ENCODE measurements at regions not wholly inside any gene's neighbourhood (a gene's known extent, or its start where the extent isn't known, plus 50 kb on each side); places are given as distances from the start of the nearest gene placed in this dataset.

GRCh38 chr9:78131969-78132700 is 100.5 kb upstream of the GNAQ start:
- DNase-seq: no peak
- Histone ChIP-seq H3K36me3 (replicated peaks; ENCODE audit: insufficient read depth, low read length) (no peaks in the 10 kb centered on the region), H3K79me2 (ENCODE audit: low read length) (no peaks in the 10 kb centered on the region), H3K4me3 (ENCODE audit: low read length) (no peak overlapping the region), H3K9me2 (replicated peaks; ENCODE audit: insufficient read depth, low read length) (no peaks in the 10 kb centered on the region), H3K4me2 (ENCODE audit: low read depth, low read length) (no peak overlapping the region), H3K4me1 (ENCODE audit: low read length) (peaks cover 4% of the 10 kb centered on the region; the same call in 1 of the 2 replicates), H3K9ac (ENCODE audit: low read length) (no peak overlapping the region), H3K27ac (ENCODE audit: low read length) (no peak overlapping the region), H3K27me3 (replicated peaks; ENCODE audit: insufficient read depth, low read length) (no peaks in the 10 kb centered on the region), H2AFZ (ENCODE audit: low read length) (no peak overlapping the region), H3K9me3 (replicated peaks; ENCODE audit: insufficient read depth, low read length) (no peaks in the 10 kb centered on the region), H3F3A (ENCODE audit: insufficient read depth, low read length) (no peaks in the 10 kb centered on the region), H4K20me1 (ENCODE audit: insufficient read depth, low read length) (no peaks in the 10 kb centered on the region)
- TF ChIP-seq EZH2 (optimal IDR thresholded peaks at IDR 0.05; ENCODE audit: low read depth, low read length): no peak
- no peak for TF ChIP-seq EZH2phosphoT487 (IDR thresholded peaks at IDR 0.05; ENCODE audit: low read length)
- no peak for TF ChIP-seq CTCF (IDR thresholded peaks at IDR 0.05; ENCODE audit: low read length)

DNA sequence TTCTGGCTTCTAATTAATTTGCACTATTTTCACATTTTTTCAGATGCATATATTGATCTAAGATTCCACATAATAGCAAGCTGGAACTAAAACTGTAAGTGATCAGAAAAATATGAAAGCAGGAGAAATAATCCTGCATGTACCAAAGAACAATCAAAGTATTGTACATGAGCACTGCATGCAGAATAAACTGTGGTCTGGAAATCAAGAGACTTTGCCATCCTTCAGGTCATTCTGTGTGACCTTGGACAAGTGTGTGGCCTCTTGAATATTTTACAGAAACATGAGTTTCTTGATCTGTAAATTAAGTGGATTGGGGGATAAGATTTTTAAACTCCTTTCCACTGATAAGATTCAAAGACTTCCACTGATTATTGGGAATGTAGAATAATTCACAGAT is 99.2 kb upstream of the GNAQ start:
- no peak overlapping the region for H2AFZ ChIP-seq (ENCODE audit: low read length)
- H3F3A ChIP-seq (ENCODE audit: insufficient read depth, low read length): no peaks in the 10 kb centered on the region

GRCh38 chr9:78130004-78130403 is 98.4 kb upstream of the GNAQ start:
- Histone ChIP-seq H3K9me2 (replicated peaks; ENCODE audit: insufficient read depth, low read length) (no peaks in the 10 kb centered on the region), H3K79me2 (ENCODE audit: low read length) (no peaks in the 10 kb centered on the region), H2AFZ (ENCODE audit: low read length) (no peak overlapping the region), H3K4me1 (ENCODE audit: low read length) (peaks cover 4% of the 10 kb centered on the region; the same call in 1 of the 2 replicates), H4K20me1 (ENCODE audit: insufficient read depth, low read length) (no peaks in the 10 kb centered on the region), H3K27me3 (replicated peaks; ENCODE audit: insufficient read depth, low read length) (no peaks in the 10 kb centered on the region), H3K9me3 (replicated peaks; ENCODE audit: insufficient read depth, low read length) (no peaks in the 10 kb centered on the region), H3K27ac (ENCODE audit: low read length) (no peak overlapping the region), H3K9ac (ENCODE audit: low read length) (no peak overlapping the region), H3K4me2 (ENCODE audit: low read depth, low read length) (no peak overlapping the region), H3K36me3 (replicated peaks; ENCODE audit: insufficient read depth, low read length) (no peaks in the 10 kb centered on the region), H3K4me3 (ENCODE audit: low read length) (no peak overlapping the region), H3F3A (ENCODE audit: insufficient read depth, low read length) (no peaks in the 10 kb centered on the region)
- DNase-seq: no peak
- TF ChIP-seq EZH2phosphoT487 (IDR thresholded peaks at IDR 0.05; ENCODE audit: low read length) (no peak), CTCF (IDR thresholded peaks at IDR 0.05; ENCODE audit: low read length) (no peak; the same call in 1 of the 2 replicates), EZH2 (optimal IDR thresholded peaks at IDR 0.05; ENCODE audit: low read depth, low read length) (no peak)

More for the DNA sequence above, 99.2 kb upstream of the GNAQ start:
- TF ChIP-seq EZH2 (optimal IDR thresholded peaks at IDR 0.05; ENCODE audit: low read depth, low read length): no peak
- TF ChIP-seq CTCF (IDR thresholded peaks at IDR 0.05; ENCODE audit: low read length): no peak
- no peak for TF ChIP-seq EZH2phosphoT487 (IDR thresholded peaks at IDR 0.05; ENCODE audit: low read length)
- H3K4me1 ChIP-seq (ENCODE audit: low read length): peaks cover 4% of the 10 kb centered on the region; the same call in 1 of the 2 replicates
- no peaks in the 10 kb centered on the region for H3K27me3 ChIP-seq (replicated peaks; ENCODE audit: insufficient read depth, low read length)
- H3K9ac ChIP-seq (ENCODE audit: low read length): no peak overlapping the region
- no peak overlapping the region for H3K4me3 ChIP-seq (ENCODE audit: low read length)
- no peak overlapping the region for H3K27ac ChIP-seq (ENCODE audit: low read length)
- no peak for DNase-seq
- H4K20me1 ChIP-seq (ENCODE audit: insufficient read depth, low read length): no peaks in the 10 kb centered on the region
- no peak overlapping the region for H3K4me2 ChIP-seq (ENCODE audit: low read depth, low read length)
- no peaks in the 10 kb centered on the region for H3K79me2 ChIP-seq (ENCODE audit: low read length)
- H3K9me2 ChIP-seq (replicated peaks; ENCODE audit: insufficient read depth, low read length): no peaks in the 10 kb centered on the region
- no peaks in the 10 kb centered on the region for H3K9me3 ChIP-seq (replicated peaks; ENCODE audit: insufficient read depth, low read length)
- H3K36me3 ChIP-seq (replicated peaks; ENCODE audit: insufficient read depth, low read length): no peaks in the 10 kb centered on the region
